LNCAP (cell line): ENCODE measurements at regions not wholly inside any gene's neighbourhood (a gene's known extent, or its start where the extent isn't known, plus 50 kb on each side); places are given as distances from the start of the nearest gene placed in this dataset.

Experiments
- CTCF ChIP-seq: fragments of 450-650 bp; IDR thresholded peaks from 2 replicates; pipeline ENCODE4 v1.5.1; 2017; ENCODE audit warnings: mild to moderate bottlenecking

GRCh38 chr2:238566001-238566645 lies 139.4 kb downstream of the ASB1 start:
- no peak for TF ChIP-seq CTCF

- TF ChIP-seq CTCF: no peak
Measured at GRCh38 chr2:238567067-238567855, 140.5 kb downstream of the ASB1 start.

GRCh38 chr2:238567996-238568395 lies 141.3 kb downstream of the ASB1 start:
- TF ChIP-seq CTCF: no peak

- no peak for TF ChIP-seq CTCF
Measured at GRCh38 chr2:238568455-238569440, 142.0 kb downstream of the ASB1 start.

GRCh38 chr2:238569507-238570195 lies 142.9 kb downstream of the ASB1 start:
- TF ChIP-seq CTCF: no peak

- no peak for TF ChIP-seq CTCF
Measured at GRCh38 chr2:238570391-238570790, 143.7 kb downstream of the ASB1 start.

GRCh38 chr2:238570926-238571325 lies 144.2 kb downstream of the ASB1 start:
- TF ChIP-seq CTCF: no peak
